UCSD-AML1 (cell line): ENCODE measurements at regions not wholly inside any gene's neighbourhood (a gene's known extent, or its start where the extent isn't known, plus 50 kb on each side); places are given as distances from the start of the nearest gene placed in this dataset.
"Not testable (repeated sequence)": the region's sequence is repeated elsewhere in the genome, so short reads cannot be mapped to it uniquely, and the experiment has no call there.

Experiments used
- DNase-seq: peaks from one replicate; lab custom pipeline; 2025; ENCODE audit not compliant: unreplicated experiment; lab: John Stamatoyannopoulos, UW

GRCh38 chr11:109041876-109042275 lies 377.0 kb downstream of the DDX10 start:
- no peak for DNase-seq

GRCh38 chr11:109043315-109043714 lies 378.4 kb downstream of the DDX10 start:
- no peak for DNase-seq

GRCh38 chr11:109046284-109046992 lies 375.6 kb upstream of the C11orf87 start:
- DNase-seq, result no peak

- DNase-seq, result no peak
Measured at GRCh38 chr11:109048098-109048497, 373.9 kb upstream of the C11orf87 start.

GRCh38 chr11:109051200-109051599 lies 370.8 kb upstream of the C11orf87 start:
- no peak for DNase-seq

GRCh38 chr11:109059402-109059801 lies 362.6 kb upstream of the C11orf87 start:
- no peak for DNase-seq

- DNase-seq, result no peak
Measured at GRCh38 chr11:109061394-109061793, 360.6 kb upstream of the C11orf87 start.

GRCh38 chr11:109062445-109062844 lies 359.5 kb upstream of the C11orf87 start:
- no peak for DNase-seq

- DNase-seq, result no peak
Measured at GRCh38 chr11:109062871-109063270, 359.1 kb upstream of the C11orf87 start.

GRCh38 chr11:109064618-109065311 lies 357.2 kb upstream of the C11orf87 start:
- not testable (repeated sequence) for DNase-seq

- no peak for DNase-seq
Measured at GRCh38 chr11:109071262-109071661, 350.7 kb upstream of the C11orf87 start.

GRCh38 chr11:109071712-109072524 lies 350.1 kb upstream of the C11orf87 start:
- no peak for DNase-seq

- no peak for DNase-seq
Measured at GRCh38 chr11:109073032-109073822, 348.8 kb upstream of the C11orf87 start.

GRCh38 chr11:109075976-109076375 lies 346.0 kb upstream of the C11orf87 start:
- DNase-seq, result no peak

- no peak for DNase-seq
Measured at GRCh38 chr11:109076870-109077269, 345.1 kb upstream of the C11orf87 start.

GRCh38 chr11:109077291-109077920 lies 344.6 kb upstream of the C11orf87 start:
- DNase-seq, result no peak

GRCh38 chr11:109085708-109086373 lies 336.1 kb upstream of the C11orf87 start:
- DNase-seq, result no peak

GRCh38 chr11:109086931-109087330 lies 335.1 kb upstream of the C11orf87 start:
- no peak for DNase-seq

GRCh38 chr11:109088086-109088485 lies 333.9 kb upstream of the C11orf87 start:
- DNase-seq, result no peak

GRCh38 chr11:109089144-109089543 lies 332.8 kb upstream of the C11orf87 start:
- no peak for DNase-seq
